HFF-Myc (cell line): ENCODE measurements at regions not wholly inside any gene's neighbourhood (a gene's known extent, or its start where the extent isn't known, plus 50 kb on each side); places are given as distances from the start of the nearest gene placed in this dataset.

ENCODE experiments used
- DNase-seq: peaks from one replicate; pipeline ENCODE4 v3.0.0-alpha.2; 2011; ENCODE audit warnings: low read depth; ENCODE audit errors: extremely low read depth
- H3K4me3 ChIP-seq: replicated peaks from 2 replicates; pipeline ENCODE4 v1.5.1; 2011; ENCODE audit warnings: low read depth, mild to moderate bottlenecking, control low read depth, low read length
- TF ChIP-seq, protein P1 (sequence below): IDR thresholded peaks from 2 replicates; pipeline ENCODE4 v1.5.1; 2012; ENCODE audit warnings: mild to moderate bottlenecking, low read depth, low read length, control low read depth; ENCODE audit errors: missing control alignments

DNA sequence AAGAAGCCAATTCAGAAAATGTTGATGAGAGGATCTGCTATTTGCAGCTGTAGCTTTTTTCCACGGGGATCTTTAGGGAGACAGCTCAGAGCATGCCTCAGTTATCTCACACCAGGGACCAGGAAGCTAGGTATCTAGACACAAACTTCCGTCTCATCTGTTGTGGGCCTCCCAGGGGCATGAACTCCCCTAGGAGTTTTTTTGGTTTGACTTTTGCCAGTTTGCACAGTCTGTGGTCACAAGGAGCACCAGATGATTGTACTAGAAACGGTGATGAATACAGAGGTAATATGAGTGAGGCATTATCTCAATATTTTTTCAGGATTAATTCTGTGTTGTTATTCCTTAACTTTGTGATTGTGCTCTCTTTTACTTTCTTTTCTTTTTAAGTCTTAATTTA, 533.2 kb upstream of the SEMA6A start:
- no peak for DNase-seq

GRCh38 chr5:117103703-117104102, 529.1 kb upstream of the SEMA6A start:
- TF ChIP-seq, protein P1, sequence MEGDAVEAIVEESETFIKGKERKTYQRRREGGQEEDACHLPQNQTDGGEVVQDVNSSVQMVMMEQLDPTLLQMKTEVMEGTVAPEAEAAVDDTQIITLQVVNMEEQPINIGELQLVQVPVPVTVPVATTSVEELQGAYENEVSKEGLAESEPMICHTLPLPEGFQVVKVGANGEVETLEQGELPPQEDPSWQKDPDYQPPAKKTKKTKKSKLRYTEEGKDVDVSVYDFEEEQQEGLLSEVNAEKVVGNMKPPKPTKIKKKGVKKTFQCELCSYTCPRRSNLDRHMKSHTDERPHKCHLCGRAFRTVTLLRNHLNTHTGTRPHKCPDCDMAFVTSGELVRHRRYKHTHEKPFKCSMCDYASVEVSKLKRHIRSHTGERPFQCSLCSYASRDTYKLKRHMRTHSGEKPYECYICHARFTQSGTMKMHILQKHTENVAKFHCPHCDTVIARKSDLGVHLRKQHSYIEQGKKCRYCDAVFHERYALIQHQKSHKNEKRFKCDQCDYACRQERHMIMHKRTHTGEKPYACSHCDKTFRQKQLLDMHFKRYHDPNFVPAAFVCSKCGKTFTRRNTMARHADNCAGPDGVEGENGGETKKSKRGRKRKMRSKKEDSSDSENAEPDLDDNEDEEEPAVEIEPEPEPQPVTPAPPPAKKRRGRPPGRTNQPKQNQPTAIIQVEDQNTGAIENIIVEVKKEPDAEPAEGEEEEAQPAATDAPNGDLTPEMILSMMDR = no peak
- no peak for DNase-seq
- H3K4me3 ChIP-seq = no peak overlapping the region

More for the DNA sequence above, 533.2 kb upstream of the SEMA6A start:
- TF ChIP-seq, protein P1 = no peak
- H3K4me3 ChIP-seq = no peak overlapping the region

- no peak for DNase-seq
- H3K4me3 ChIP-seq = no peak overlapping the region
- TF ChIP-seq, protein P1 = no peak
These were observed 528.0 kb upstream of the SEMA6A start for GRCh38 chr5:117102591-117102990.

DNA sequence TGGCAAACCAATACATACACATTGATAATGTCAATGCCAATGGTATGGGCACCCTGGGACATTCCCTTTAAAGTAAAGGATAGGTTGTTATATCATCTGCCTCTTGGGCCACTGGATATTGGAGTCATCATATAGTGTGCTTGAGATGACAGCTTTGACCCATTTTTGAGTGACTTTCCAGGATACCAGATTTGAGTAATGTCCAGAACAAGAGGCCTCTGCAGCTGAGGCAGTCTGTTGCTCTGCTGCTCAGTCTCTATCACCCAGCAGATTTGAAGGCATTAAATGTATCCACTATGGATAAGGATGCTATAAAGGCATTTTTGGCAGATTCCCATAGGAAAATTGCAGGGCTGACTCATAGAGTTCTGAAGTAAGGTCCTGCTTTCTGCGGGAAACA, 525.6 kb upstream of the SEMA6A start:
- TF ChIP-seq, protein P1 = no peak
- no peak overlapping the region for H3K4me3 ChIP-seq
- no peak for DNase-seq

- TF ChIP-seq, protein P1 = no peak
- DNase-seq = no peak
- no peak overlapping the region for H3K4me3 ChIP-seq
These were observed 523.5 kb upstream of the SEMA6A start for GRCh38 chr5:117098094-117098493.

GRCh38 chr5:117095346-117096332, 521.0 kb upstream of the SEMA6A start:
- TF ChIP-seq, protein P1 = no peak
- no peak for DNase-seq

More at GRCh38 chr5:117095346-117096332, 521.0 kb upstream of the SEMA6A start:
- H3K4me3 ChIP-seq = no peak overlapping the region
